ENCODE measurements at regions not wholly inside any gene's neighbourhood (a gene's known extent, or its start where the extent isn't known, plus 50 kb on each side); places are given as distances from the start of the nearest gene placed in this dataset.

- TF ChIP-seq CTCF (IDR thresholded peaks at IDR 0.05 in 4 of 5, conservative IDR thresholded peaks at IDR 0.05 in 1 of 5) (no peak), POLR2A (IDR thresholded peaks at IDR 0.05) (no peak)
Observed at GRCh38 chr15:59867086-59867855, 136.8 kb upstream of the FOXB1 start.

Data from gastrocnemius medialis (tissue), 4 donors.